Left renal cortex interstitium (tissue), 4 donors: ENCODE measurements at regions not wholly inside any gene's neighbourhood (a gene's known extent, or its start where the extent isn't known, plus 50 kb on each side); places are given as distances from the start of the nearest gene placed in this dataset.

ENCODE experiments used
- DNase-seq, 4 donors: peaks; one replicate each; pipeline ENCODE4 v3.0.0-alpha.2; 2013; ENCODE audit warnings: low read depth in 4 of 4, low spot score in 2 of 4, missing footprints in 1 of 4

GRCh38 chr7:47047384-47047783, 534.5 kb downstream of the TNS3 start:
- no peak for DNase-seq

GRCh38 chr7:47046949-47047348, 535.0 kb downstream of the TNS3 start:
- no peak for DNase-seq

GRCh38 chr7:47045207-47046051, 536.5 kb downstream of the TNS3 start:
- no peak for DNase-seq

GRCh38 chr7:47044625-47045024, 537.3 kb downstream of the TNS3 start:
- no peak for DNase-seq

- DNase-seq = no peak
Observed at GRCh38 chr7:47043304-47043703, 538.6 kb downstream of the TNS3 start.

- DNase-seq = no peak
Observed at GRCh38 chr7:47042669-47043068, 539.2 kb downstream of the TNS3 start.

- DNase-seq = no peak
Observed at GRCh38 chr7:47040795-47041347, 541.0 kb downstream of the TNS3 start.

- DNase-seq = no peak
Observed at GRCh38 chr7:47039904-47040303, 542.0 kb downstream of the TNS3 start.

- no peak for DNase-seq
Observed at GRCh38 chr7:47039089-47039648, 542.7 kb downstream of the TNS3 start.

- DNase-seq = no peak
Observed at GRCh38 chr7:47038621-47039020, 543.3 kb downstream of the TNS3 start.

GRCh38 chr7:47037607-47038006, 544.3 kb downstream of the TNS3 start:
- DNase-seq = no peak

- no peak for DNase-seq
Observed at GRCh38 chr7:47036909-47037308, 545.0 kb downstream of the TNS3 start.

- DNase-seq = no peak
Observed at GRCh38 chr7:47035522-47035921, 546.4 kb downstream of the TNS3 start.

- DNase-seq = no peak
Observed at GRCh38 chr7:47034180-47034579, 547.7 kb downstream of the TNS3 start.

- no peak for DNase-seq
Observed at GRCh38 chr7:47032536-47032908, 549.4 kb downstream of the TNS3 start.

GRCh38 chr7:47031786-47032535, 550.0 kb downstream of the TNS3 start:
- DNase-seq = peak in 2 of 4 donors; percentile 24 to 55

GRCh38 chr7:47028284-47028683, 553.6 kb downstream of the TNS3 start:
- DNase-seq = no peak

- no peak for DNase-seq
Observed at GRCh38 chr7:47027695-47028240, 554.1 kb downstream of the TNS3 start.

GRCh38 chr7:47026780-47027361, 555.0 kb downstream of the TNS3 start:
- no peak for DNase-seq

- no peak for DNase-seq
Observed at GRCh38 chr7:47024991-47025390, 556.9 kb downstream of the TNS3 start.

GRCh38 chr7:47008461-47008860, 573.5 kb downstream of the TNS3 start:
- DNase-seq = no peak
